ENCODE measurements at regions not wholly inside any gene's neighbourhood (a gene's known extent, or its start where the extent isn't known, plus 50 kb on each side); places are given as distances from the start of the nearest gene placed in this dataset.

GRCh38 chr12:38585086-38585485, 268.5 kb downstream of the ALG10B start:
- H3K36me3 ChIP-seq (ENCODE audit: control insufficient read depth, low read depth, low read length), result no peaks in the 10 kb centered on the region
- H3K4me3 ChIP-seq (ENCODE audit: low read length), result no peak overlapping the region
- no peaks in the 10 kb centered on the region for H3K27me3 ChIP-seq (ENCODE audit: control insufficient read depth, insufficient read depth, low read length)
- no peaks in the 10 kb centered on the region for H3K4me1 ChIP-seq (ENCODE audit: control insufficient read depth, low read depth, low read length)
- H3K27ac ChIP-seq (ENCODE audit: low read length), result no peak overlapping the region
- H3K9me3 ChIP-seq (ENCODE audit: control insufficient read depth, low read depth, low read length), result no peaks in the 10 kb centered on the region
- H3K9ac ChIP-seq (ENCODE audit: low read length), result no peak overlapping the region

GRCh38 chr12:38586789-38587188, 270.2 kb downstream of the ALG10B start:
- no peak overlapping the region for H3K27ac ChIP-seq (ENCODE audit: low read length)
- no peak overlapping the region for H3K9ac ChIP-seq (ENCODE audit: low read length)
- no peaks in the 10 kb centered on the region for H3K36me3 ChIP-seq (ENCODE audit: control insufficient read depth, low read depth, low read length)
- no peak overlapping the region for H3K4me3 ChIP-seq (ENCODE audit: low read length)
- H3K27me3 ChIP-seq (ENCODE audit: control insufficient read depth, insufficient read depth, low read length), result no peaks in the 10 kb centered on the region
- H3K4me1 ChIP-seq (ENCODE audit: control insufficient read depth, low read depth, low read length), result no peaks in the 10 kb centered on the region
- no peaks in the 10 kb centered on the region for H3K9me3 ChIP-seq (ENCODE audit: control insufficient read depth, low read depth, low read length)

DNA sequence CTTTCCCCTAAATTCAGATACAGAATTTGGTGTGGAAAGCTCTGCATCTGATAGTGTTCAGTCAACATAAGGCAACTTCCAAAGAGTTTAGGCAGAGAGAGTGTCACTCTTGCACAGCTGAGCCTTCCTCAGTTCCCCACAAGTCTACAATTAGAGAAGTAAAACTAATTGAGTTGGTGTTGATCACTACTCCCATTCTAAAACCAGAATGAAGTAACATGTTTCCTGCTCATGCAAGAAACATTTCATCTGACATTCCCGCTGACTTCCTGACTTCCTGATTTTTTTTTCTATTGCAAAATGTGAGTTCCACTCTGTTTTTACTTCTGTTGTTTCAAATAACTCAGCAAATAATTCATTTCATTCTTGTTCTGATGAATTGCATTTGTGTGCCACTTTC, 271.0 kb downstream of the ALG10B start:
- H3K9ac ChIP-seq (ENCODE audit: low read length), result no peak overlapping the region
- H3K27me3 ChIP-seq (ENCODE audit: control insufficient read depth, insufficient read depth, low read length), result no peaks in the 10 kb centered on the region
- H3K4me3 ChIP-seq (ENCODE audit: low read length), result no peak overlapping the region
- no peaks in the 10 kb centered on the region for H3K36me3 ChIP-seq (ENCODE audit: control insufficient read depth, low read depth, low read length)
- H3K9me3 ChIP-seq (ENCODE audit: control insufficient read depth, low read depth, low read length), result no peaks in the 10 kb centered on the region
- H3K4me1 ChIP-seq (ENCODE audit: control insufficient read depth, low read depth, low read length), result no peaks in the 10 kb centered on the region
- no peak overlapping the region for H3K27ac ChIP-seq (ENCODE audit: low read length)

DNA sequence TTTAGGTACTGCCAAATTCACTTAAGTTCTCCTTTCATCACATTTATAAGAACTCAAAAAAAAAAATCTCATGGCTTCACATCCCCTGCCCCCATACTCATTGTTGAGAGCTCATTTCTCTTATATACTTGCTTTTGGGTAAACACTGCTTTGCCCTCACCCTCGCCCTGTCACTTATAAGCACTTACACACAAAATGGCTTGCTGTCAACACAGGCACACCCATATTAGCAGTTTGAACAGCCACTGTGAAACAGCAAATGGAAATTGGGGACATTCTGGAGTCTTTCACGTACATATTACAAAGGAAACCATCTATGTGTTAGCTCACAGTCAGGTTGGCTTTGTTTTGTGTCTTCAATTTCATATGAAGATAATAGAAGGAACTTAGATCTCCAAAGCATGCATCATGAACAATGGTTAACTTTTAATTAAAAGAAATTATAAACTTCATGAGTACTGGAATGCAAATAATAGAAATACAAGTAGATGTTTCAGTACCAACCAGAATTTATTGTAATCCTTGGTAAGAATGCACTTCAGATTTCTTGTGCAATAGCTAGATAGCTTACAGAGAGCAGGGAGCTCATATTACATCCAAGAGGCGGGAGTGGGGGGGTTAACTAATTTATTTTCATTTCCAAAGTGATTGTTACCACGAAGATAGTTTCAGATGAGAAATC, 272.2 kb downstream of the ALG10B start:
- H3K27me3 ChIP-seq (ENCODE audit: control insufficient read depth, insufficient read depth, low read length), result no peaks in the 10 kb centered on the region
- no peaks in the 10 kb centered on the region for H3K9me3 ChIP-seq (ENCODE audit: control insufficient read depth, low read depth, low read length)
- no peaks in the 10 kb centered on the region for H3K36me3 ChIP-seq (ENCODE audit: control insufficient read depth, low read depth, low read length)
- no peaks in the 10 kb centered on the region for H3K4me1 ChIP-seq (ENCODE audit: control insufficient read depth, low read depth, low read length)
- no peak overlapping the region for H3K9ac ChIP-seq (ENCODE audit: low read length)
- no peak overlapping the region for H3K27ac ChIP-seq (ENCODE audit: low read length)
- H3K4me3 ChIP-seq (ENCODE audit: low read length), result no peak overlapping the region

- no peaks in the 10 kb centered on the region for H3K27me3 ChIP-seq (ENCODE audit: control insufficient read depth, insufficient read depth, low read length)
- no peak overlapping the region for H3K9ac ChIP-seq (ENCODE audit: low read length)
- H3K27ac ChIP-seq (ENCODE audit: low read length), result no peak overlapping the region
- no peak overlapping the region for H3K4me3 ChIP-seq (ENCODE audit: low read length)
- no peaks in the 10 kb centered on the region for H3K4me1 ChIP-seq (ENCODE audit: control insufficient read depth, low read depth, low read length)
- H3K9me3 ChIP-seq (ENCODE audit: control insufficient read depth, low read depth, low read length), result no peaks in the 10 kb centered on the region
- H3K36me3 ChIP-seq (ENCODE audit: control insufficient read depth, low read depth, low read length), result no peaks in the 10 kb centered on the region
These were observed 272.7 kb downstream of the ALG10B start for GRCh38 chr12:38589306-38589632.

DNA sequence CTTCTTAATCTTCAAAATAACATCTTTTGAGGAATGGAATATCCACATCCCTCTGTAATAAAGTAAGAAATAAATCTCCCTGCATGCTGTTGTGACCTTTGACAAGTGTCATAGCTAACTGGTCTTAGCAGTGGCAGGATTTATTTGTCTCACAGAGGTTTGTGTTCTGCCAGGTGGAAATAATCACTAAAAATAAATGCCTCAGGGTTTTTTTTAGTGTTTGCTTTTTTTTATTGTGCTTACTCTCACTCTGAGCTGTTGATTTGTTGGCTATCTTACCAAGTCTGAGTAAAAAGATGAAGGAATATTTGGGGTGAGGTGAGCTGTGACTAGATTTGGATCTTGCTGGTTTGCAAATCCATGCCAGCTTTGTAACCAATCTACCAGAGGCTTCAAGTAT, 285.4 kb downstream of the ALG10B start:
- Histone ChIP-seq H3K27me3 (ENCODE audit: control insufficient read depth, insufficient read depth, low read length) (no peaks in the 10 kb centered on the region), H3K27ac (ENCODE audit: low read length) (no peak overlapping the region), H3K9ac (ENCODE audit: low read length) (no peak overlapping the region), H3K4me3 (ENCODE audit: low read length) (no peak overlapping the region), H3K36me3 (ENCODE audit: control insufficient read depth, low read depth, low read length) (no peaks in the 10 kb centered on the region), H3K9me3 (ENCODE audit: control insufficient read depth, low read depth, low read length) (no peaks in the 10 kb centered on the region), H3K4me1 (ENCODE audit: control insufficient read depth, low read depth, low read length) (no peaks in the 10 kb centered on the region)
